Inferior parietal cortex (tissue), 1 donor: ENCODE measurements at regions not wholly inside any gene's neighbourhood (a gene's known extent, or its start where the extent isn't known, plus 50 kb on each side); places are given as distances from the start of the nearest gene placed in this dataset.

ENCODE experiments used
- DNase-seq: peaks from one replicate; pipeline ENCODE4 v3.0.0-alpha.2; 2016; ENCODE audit errors: extremely low spot score

DNA sequence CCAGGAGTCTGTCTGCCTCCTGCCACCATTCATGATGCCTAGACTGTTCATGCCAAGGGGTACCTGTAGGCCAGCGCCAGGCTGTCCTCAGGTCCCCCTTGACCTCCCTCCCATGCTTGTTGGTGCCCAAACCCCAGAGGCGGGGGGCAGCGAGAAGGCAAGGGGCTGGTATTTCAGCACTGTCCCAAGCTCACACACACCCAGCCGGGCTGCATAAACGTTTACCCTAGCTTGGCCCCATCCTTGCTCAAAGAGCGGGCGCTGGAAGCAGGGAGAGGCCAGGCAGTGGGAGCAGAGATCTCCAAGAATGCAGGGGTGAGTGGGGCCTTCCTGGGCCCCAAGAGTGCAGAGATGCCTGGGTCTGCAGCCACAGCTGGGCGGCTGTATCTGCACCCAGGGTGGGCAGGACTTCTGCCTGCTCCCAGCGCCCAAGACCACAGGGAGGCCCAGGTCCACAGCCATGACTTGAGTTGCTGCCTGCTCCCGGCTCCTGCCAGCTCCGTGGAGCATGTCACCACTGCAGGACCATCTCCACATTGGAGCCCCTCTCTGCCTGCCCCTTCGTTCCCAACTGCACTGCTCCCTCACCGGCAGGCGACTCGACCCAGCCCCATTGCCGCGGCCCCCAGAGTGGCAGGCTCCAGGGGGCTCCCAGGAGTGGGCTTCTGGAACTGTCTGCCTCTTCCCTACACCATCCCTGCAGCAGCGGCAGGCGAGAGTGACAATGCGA is 616.6 kb downstream of the METTL4 start:
- DNase-seq: no peak

DNA sequence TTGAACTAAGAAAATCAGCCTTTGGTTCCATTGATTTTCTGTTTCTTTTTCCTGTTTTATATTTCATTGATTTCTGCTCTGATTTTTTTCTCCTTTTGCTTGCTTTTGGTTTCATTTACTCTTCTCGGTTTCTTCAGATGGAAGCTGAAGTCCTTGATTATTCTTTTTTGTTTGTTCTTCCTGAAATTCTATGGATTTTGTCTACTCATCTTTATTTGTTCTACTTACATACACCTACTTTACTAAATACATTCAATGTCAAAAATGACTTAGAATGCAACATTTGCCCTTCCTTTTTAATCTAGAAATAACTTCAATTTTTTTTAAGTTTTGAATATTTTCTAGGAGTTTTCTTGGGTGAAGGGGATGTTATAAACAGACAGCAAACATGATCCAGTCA is 612.5 kb downstream of the METTL4 start:
- DNase-seq: no peak

DNA sequence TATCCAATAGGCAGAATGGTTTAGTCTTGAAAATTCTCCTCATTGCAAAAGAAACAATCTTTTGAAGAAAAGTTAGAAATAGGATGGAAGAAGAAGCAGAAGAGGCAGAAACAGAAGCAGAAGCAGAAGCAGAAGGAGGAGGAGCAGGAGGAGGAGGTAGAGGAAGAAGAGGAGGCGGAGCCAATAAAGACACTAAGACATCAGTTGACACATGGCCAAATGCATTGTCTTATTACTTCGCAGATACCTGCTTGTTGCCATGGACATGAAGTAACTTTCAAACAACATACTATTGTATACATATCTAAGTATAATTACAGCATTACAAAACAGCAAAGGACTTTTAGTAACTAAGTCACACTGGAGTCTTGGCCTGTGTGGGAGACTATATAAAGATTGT is 606.3 kb downstream of the METTL4 start:
- DNase-seq: no peak

DNA sequence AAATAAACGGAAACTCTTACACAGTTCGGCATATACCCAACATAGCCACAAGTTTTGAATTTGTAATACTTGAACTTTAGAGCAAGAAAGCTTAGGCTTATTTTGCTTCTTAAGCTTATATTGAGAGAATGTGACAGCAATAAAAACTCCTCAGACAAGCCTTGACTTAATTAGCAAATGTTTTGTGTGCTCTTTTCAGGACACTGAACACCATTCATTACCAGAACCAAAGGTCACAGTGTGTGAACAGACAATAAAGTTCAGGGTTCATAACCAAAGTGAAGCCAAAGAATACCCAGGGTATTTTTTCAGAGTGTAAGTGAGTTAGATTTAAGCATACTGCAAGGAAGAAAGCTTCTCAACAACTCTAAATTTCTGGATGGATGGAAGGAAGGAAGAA is 605.8 kb downstream of the METTL4 start:
- no peak for DNase-seq

DNA sequence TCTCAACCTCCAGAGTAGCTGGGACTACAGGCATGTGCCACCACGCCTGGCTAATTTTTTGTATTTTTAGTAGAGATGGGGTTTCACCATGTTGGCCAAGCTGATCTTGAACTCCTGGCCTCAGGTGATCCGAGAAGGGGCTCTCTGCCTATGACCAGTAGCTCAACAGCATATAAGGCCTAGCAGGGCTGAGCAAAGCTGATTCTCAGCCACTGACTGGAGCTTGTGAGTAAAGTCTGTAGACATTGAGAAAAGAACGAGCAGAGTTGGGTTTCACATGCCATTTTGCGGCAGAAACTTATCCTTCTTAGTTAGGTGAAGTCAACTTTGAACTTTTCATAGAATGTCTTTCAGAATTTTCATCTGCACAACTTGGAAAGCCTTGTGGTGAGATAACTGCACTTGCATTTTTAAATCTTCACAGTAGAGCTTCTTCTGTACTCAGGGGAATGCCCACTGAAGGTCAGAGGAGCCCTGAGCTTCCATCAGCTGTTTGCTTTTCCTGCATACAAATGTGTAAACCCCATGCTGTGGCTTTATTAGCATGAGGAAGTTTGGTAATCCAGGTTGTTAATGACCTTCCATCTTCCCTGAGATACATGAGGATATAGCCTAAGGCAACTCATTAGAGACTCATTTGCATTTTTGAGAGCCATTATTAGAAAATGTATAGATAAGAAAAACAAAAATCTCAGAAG is 602.4 kb downstream of the METTL4 start:
- no peak for DNase-seq

GRCh38 chr18:1976484-1976883 is 594.8 kb downstream of the METTL4 start:
- DNase-seq: no peak

- no peak for DNase-seq
Measured at GRCh38 chr18:1982056-1982455, 589.2 kb downstream of the METTL4 start.

GRCh38 chr18:1983746-1984515 is 587.4 kb downstream of the METTL4 start:
- no peak for DNase-seq

DNA sequence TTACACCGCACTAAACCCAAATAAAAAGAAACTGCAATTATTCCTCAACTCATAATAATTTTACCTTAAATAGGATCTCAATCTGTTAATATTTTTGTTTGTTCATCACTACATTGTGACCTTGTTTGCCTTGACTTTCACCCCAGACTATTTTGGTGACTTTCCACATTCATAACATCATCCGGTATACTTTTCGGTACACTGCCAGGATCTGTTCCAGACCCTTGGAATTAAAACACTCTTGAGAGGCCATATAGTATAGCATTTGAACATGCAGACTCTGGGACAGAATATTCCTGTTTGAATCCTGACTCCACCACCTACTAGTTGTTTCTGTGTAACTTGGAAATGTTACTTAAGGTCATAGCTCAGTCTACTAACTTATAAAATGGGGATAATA is 577.4 kb downstream of the METTL4 start:
- no peak for DNase-seq

DNA sequence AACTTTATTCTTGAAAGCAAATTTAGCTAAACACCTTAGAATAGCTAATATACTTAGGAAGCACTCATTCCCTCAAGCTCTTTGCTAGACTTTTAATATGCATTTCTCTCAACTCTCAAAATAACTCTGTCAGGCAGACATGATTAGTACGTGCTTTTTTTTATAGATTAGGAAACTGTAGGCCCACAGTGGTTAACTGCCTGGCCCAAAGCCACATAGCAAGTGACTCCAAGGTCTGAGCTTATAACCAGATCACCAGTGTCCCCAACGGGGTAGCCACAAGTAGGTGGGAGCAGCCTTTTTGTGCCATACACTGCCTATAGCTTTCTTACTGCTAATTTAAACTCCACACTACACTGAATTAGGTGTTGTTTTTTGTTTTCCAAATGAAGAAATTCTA is 576.8 kb downstream of the METTL4 start:
- no peak for DNase-seq

DNA sequence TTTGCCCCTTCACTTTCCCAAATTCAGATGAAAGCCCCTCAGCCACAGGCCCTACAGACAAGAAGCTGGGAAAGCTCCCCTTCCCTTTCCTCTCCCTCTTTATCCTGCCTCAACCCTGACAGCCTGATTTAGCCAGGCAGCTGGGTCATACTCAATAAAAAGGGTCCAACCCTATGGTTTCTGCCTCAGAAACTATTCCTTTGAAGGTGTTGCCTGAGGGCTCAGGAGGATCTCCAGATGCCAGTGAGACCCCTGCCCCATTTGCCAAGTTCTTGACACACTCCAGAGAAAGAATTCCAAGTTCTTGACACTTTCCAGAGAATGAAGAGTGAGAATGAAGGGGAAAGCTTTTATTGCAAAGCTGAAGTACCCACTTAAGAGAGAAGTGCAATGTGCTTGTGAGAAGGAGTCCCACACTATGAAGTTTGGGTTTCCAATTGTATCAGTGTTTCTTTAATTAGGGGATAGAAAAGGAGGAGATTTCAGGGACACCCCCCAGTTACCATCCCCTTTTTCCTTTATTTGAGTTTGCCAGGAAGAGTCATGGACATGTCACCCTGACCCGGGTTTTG is 576.2 kb downstream of the METTL4 start:
- no peak for DNase-seq

GRCh38 chr18:1998121-1998520 is 573.2 kb downstream of the METTL4 start:
- DNase-seq: no peak

DNA sequence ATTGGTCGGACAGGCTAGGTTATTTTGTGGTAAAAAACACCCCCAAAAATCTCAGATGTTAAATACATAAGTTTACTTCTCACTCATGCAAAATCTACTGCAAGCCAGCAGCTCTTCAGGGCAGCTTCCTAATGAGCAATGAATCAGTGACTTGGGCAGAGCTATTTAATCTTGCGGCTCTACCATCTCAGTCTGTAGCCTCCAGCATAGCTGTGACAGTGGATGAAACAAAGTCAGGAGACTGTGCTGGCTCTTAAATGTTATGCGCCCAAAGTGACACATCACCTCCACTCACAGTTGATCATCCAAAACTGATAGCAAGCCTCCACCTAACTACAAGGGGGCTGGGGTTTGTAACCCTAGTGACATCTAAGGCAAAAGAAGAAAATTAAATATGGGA is 571.9 kb downstream of the METTL4 start:
- no peak for DNase-seq

DNA sequence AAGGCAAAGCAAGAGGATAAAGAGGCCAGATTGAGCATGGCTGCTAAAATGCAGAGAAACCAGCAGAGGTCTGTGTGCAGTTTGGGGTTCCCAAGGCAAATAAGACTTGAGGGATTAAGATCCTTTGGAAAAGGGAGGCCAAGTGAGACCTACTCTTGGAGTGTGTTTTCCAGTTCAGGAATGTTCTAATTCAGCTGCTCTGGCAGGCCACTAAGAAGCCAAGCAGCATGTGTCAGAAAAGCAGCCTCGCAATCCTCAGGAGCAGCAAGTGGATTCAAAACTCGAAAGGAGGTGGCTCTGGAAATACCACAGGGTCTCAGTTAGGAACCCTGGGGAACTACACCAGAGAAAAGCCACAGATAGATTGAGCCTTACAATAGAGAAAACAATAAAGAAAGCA is 569.2 kb downstream of the METTL4 start:
- DNase-seq: no peak

GRCh38 chr18:2002604-2003003 is 568.7 kb downstream of the METTL4 start:
- no peak for DNase-seq

DNA sequence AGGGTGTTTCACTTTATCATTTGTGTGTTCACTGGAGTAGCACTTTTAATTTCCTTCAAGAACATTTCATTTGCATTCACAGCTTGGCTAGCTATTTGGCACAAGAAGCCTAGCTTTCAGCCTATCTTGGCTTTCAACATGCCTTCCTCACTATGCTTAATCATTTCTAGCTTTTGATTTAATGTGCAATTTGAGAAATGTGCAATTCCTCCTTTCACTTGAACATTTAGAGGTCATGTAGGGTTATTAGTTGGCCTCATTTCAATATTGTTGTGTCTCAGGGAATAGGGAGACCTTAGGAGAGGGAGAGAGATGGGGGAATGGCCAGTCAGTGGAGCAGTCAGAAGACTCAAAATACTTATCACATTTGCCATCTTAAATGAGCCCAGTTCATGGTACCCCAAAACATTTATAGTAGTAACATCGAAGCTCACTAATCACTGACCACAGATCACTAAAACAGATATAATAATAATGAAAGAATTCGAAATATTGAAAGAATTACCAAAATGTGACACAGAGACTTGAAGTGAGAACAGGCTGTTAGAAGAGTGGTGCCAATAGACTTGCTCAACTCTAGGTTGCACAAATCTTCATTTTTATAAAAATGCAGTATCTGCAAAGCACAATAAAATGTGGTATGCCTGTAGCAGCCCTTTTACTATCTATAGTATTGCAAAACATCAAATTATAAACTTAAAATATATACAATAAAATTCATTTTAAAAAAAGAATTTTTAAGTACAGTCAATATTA is 561.2 kb downstream of the METTL4 start:
- no peak for DNase-seq

- no peak for DNase-seq
Measured at GRCh38 chr18:2027016-2027415, 544.3 kb downstream of the METTL4 start.

DNA sequence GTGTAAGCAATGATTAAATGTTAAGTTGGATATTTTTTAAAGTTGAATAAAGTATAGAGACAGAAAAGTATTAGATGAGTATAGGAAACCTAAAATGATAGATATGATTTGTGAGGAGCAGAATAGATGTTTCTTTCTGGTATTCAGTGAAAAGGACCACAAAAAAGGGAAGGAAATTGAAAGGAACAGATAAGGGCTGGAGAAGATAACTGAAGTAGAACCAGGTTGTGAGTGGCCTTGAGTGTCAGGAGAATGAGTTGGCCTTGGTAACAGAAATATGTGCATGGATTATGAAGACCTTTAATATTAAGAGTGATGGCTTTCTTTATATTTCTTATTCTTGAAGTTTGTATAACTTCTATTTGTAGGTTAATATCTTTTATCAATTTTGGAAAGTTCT is 543.5 kb downstream of the METTL4 start:
- DNase-seq: no peak

GRCh38 chr18:2028986-2029385 is 542.3 kb downstream of the METTL4 start:
- no peak for DNase-seq

DNA sequence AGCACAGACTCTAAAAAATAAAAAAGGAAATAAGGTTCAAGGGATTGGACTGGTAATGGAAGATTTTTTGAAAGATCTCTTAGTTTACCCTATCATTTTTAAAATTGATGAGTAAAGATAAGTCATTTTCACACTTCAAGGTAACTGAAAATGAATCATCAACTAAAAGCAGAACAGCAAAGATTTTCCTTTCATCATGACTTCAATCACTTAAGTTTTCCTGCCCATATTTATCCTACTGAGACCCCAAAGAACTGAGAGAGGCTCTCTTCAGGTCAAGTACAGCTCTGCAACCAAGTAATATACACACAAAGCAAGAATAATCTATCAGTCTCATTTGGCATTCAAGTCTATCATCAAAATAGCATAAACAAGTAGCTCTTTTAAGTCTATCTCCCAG is 540.7 kb downstream of the METTL4 start:
- no peak for DNase-seq

GRCh38 chr18:2032036-2032435 is 539.3 kb downstream of the METTL4 start:
- DNase-seq: no peak

DNA sequence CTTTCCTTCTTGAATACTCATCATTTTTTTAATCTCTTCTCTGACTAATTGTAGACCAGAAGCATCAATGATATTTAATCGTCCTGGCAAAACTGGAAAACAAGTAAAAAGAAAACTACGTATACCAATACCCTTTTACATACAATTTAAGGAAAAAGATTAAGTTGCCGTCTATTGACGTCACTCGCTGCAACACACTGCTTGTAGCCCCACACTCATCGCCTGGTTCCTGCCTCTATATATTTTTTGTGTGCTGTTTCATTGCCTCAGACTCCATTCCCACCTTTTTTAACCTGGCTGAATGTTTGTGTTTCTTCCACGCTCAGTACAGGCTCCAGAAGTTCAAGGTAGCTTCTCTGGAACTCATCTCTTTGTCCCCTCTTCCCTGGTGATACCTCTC is 536.2 kb downstream of the METTL4 start:
- no peak for DNase-seq
